H9 (cell line): ENCODE measurements at regions not wholly inside any gene's neighbourhood (a gene's known extent, or its start where the extent isn't known, plus 50 kb on each side); places are given as distances from the start of the nearest gene placed in this dataset.

Experiments used
- DNase-seq: peaks from one replicate; pipeline ENCODE4 v3.0.0-alpha.2; 2017
- H2AFZ ChIP-seq: one replicate; pipeline ENCODE4 v1.6.1; 2013; ENCODE audit warnings: mild to moderate bottlenecking, low read length, control low read depth, moderate library complexity
- H2AK5ac ChIP-seq: 2 replicates; pipeline ENCODE4 v1.6.1; 2013; ENCODE audit warnings: low read length, control low read depth, mixed read lengths; ENCODE audit not compliant: insufficient read length
- H2BK120ac ChIP-seq: one replicate; pipeline ENCODE4 v1.6.1; 2013; ENCODE audit warnings: low read depth, mild to moderate bottlenecking, low read length, control low read depth, inconsistent platforms; ENCODE audit not compliant: poor library complexity, severe bottlenecking
- H2BK12ac ChIP-seq: 2 replicates; pipeline ENCODE4 v1.6.1; 2013; ENCODE audit warnings: low read length, control low read depth, mixed read lengths, low read depth; ENCODE audit not compliant: insufficient read length
- H2BK15ac ChIP-seq: 2 replicates; pipeline ENCODE4 v1.6.1; 2013; ENCODE audit warnings: low read depth, low read length, control low read depth
- H2BK20ac ChIP-seq: one replicate; pipeline ENCODE4 v1.6.1; 2013; ENCODE audit warnings: low read depth, mild to moderate bottlenecking, low read length, control low read depth, inconsistent platforms; ENCODE audit not compliant: poor library complexity, severe bottlenecking
- H2BK5ac ChIP-seq: 2 replicates; pipeline ENCODE4 v1.6.1; 2013; ENCODE audit warnings: low read length, control low read depth, mixed read lengths; ENCODE audit not compliant: insufficient read length
- H3K14ac ChIP-seq: 2 replicates; pipeline ENCODE4 v1.6.1; 2013; ENCODE audit warnings: low read length, control low read depth; ENCODE audit not compliant: insufficient read depth
- H3K18ac ChIP-seq: 2 replicates; pipeline ENCODE4 v1.6.1; 2013; ENCODE audit warnings: low read depth, mild to moderate bottlenecking, mixed read lengths, low read length, control low read depth; ENCODE audit not compliant: insufficient read length
- H3K23ac ChIP-seq: 2 replicates; pipeline ENCODE4 v1.6.1; 2013; ENCODE audit warnings: low read length, control low read depth, mixed read lengths, low read depth; ENCODE audit not compliant: insufficient read length
- H3K23me2 ChIP-seq: 2 replicates; pipeline ENCODE4 v1.6.1; 2013; ENCODE audit warnings: low read depth, mild to moderate bottlenecking, mixed read lengths, low read length, control low read depth; ENCODE audit not compliant: insufficient read length, poor library complexity, severe bottlenecking
- H3K27ac ChIP-seq: 2 replicates; pipeline ENCODE4 v1.5.1; 2013; ENCODE audit warnings: low read length, control low read depth, mixed read lengths, low read depth; ENCODE audit not compliant: insufficient read length
- H3K27me3 ChIP-seq: 2 replicates; pipeline ENCODE4 v1.6.1; 2013; ENCODE audit warnings: low read length, control low read depth, inconsistent platforms; ENCODE audit not compliant: insufficient read depth
- H3K4ac ChIP-seq: 2 replicates; pipeline ENCODE4 v1.6.1; 2013; ENCODE audit warnings: low read depth, mild to moderate bottlenecking, control low read depth, inconsistent platforms, low read length, moderate library complexity
- H3K4me1 ChIP-seq: 2 replicates; pipeline ENCODE4 v1.6.1; 2013; ENCODE audit warnings: low read length, control low read depth, inconsistent platforms; ENCODE audit not compliant: insufficient read depth
- H3K4me2 ChIP-seq: 2 replicates; pipeline ENCODE4 v1.6.1; 2013; ENCODE audit warnings: low read length, control low read depth, mixed read lengths; ENCODE audit not compliant: insufficient read length, insufficient read depth
- H3K56ac ChIP-seq: 2 replicates; pipeline ENCODE4 v1.6.1; 2013; ENCODE audit warnings: low read depth, mild to moderate bottlenecking, mixed read lengths, low read length, control low read depth; ENCODE audit not compliant: insufficient read length
- H3K79me1 ChIP-seq: 2 replicates; pipeline ENCODE4 v1.6.1; 2013; ENCODE audit warnings: low read depth, mild to moderate bottlenecking, moderate library complexity, low read length, control low read depth, inconsistent platforms; ENCODE audit not compliant: insufficient read depth, poor library complexity, severe bottlenecking
- H3K79me2 ChIP-seq: 2 replicates; pipeline ENCODE4 v1.6.1; 2013; ENCODE audit warnings: low read length, control low read depth, inconsistent platforms; ENCODE audit not compliant: insufficient read depth
- H3K9ac ChIP-seq: 2 replicates; pipeline ENCODE4 v1.6.1; 2013; ENCODE audit warnings: low read length, control low read depth, mixed read lengths; ENCODE audit not compliant: insufficient read length; ENCODE audit errors: extremely low read depth
- H3K9me3 ChIP-seq: one replicate; pipeline ENCODE4 v1.6.1; 2013; ENCODE audit warnings: low read depth, low read length, inconsistent platforms; ENCODE audit not compliant: control insufficient read depth
- H3T11ph ChIP-seq: one replicate; pipeline ENCODE4 v1.6.1; 2013; ENCODE audit warnings: mild to moderate bottlenecking, low read length, control low read depth, inconsistent platforms
- H4K20me1 ChIP-seq: one replicate; pipeline ENCODE4 v1.6.1; 2013; ENCODE audit not compliant: control insufficient read depth, insufficient read length, insufficient read depth
- H4K5ac ChIP-seq: 2 replicates; pipeline ENCODE4 v1.6.1; 2013; ENCODE audit warnings: low read depth, mild to moderate bottlenecking, mixed read lengths, low read length, control low read depth; ENCODE audit not compliant: insufficient read length
- H4K8ac ChIP-seq: replicated peaks from 2 replicates; pipeline ENCODE4 v1.6.1; 2013; ENCODE audit warnings: low read length, control low read depth, mixed read lengths, low read depth; ENCODE audit not compliant: insufficient read length
- H4K91ac ChIP-seq: 2 replicates; pipeline ENCODE4 v1.6.1; 2013; ENCODE audit warnings: low read depth, mild to moderate bottlenecking, moderate library complexity, mixed read lengths, low read length, control low read depth; ENCODE audit not compliant: insufficient read length
- H3K27ac Mint-ChIP-seq, 3 experiments: 2 replicates in 2 of 3; 3 replicates in 1 of 3; pipeline ENCODE4 v1.8.0; 2020 to 2021; ENCODE audit warnings: mixed read lengths in 3 of 3, mild to moderate bottlenecking in 1 of 3, moderate library complexity in 1 of 3
- H3K27me3 Mint-ChIP-seq: 2 replicates; pipeline ENCODE4 v1.8.0; 2021; ENCODE audit warnings: low read depth, mild to moderate bottlenecking, moderate library complexity, mixed read lengths
- H3K36me3 Mint-ChIP-seq, 3 experiments: 2 replicates in 2 of 3; 3 replicates in 1 of 3; pipeline ENCODE4 v1.8.0; 2020 to 2021; ENCODE audit warnings: low read depth in 3 of 3, mixed read lengths in 3 of 3; ENCODE audit not compliant: insufficient read depth in 1 of 3
- H3K4me1 Mint-ChIP-seq, 2 experiments: 2 replicates each; pipeline ENCODE4 v1.8.0; 2020; ENCODE audit warnings: mixed read lengths in 2 of 2
- H3K4me3 Mint-ChIP-seq, 2 experiments: 2 replicates in 1 of 2; 3 replicates in 1 of 2; pipeline ENCODE4 v1.8.0; 2020 to 2021; ENCODE audit warnings: mild to moderate bottlenecking in 2 of 2, mixed read lengths in 2 of 2, moderate library complexity in 1 of 2
- H3K9me3 Mint-ChIP-seq, 2 experiments: 2 replicates in 1 of 2; 3 replicates in 1 of 2; pipeline ENCODE4 v1.8.0; 2020; ENCODE audit warnings: mild to moderate bottlenecking in 2 of 2, mixed read lengths in 2 of 2, moderate library complexity in 1 of 2
- WGBS: extraction: QIAGEN DNeasy Blood & Tissue Kit; methylation state at CpG from one replicate; pipeline ENCODE4 v1.1.7; 2013; ENCODE audit warnings: missing lambda C conversion rate, low lambda C conversion rate, mixed read lengths; ENCODE audit not compliant: insufficient read length; ENCODE audit errors: extremely low coverage; 5-methylcytosine and 5-hydroxymethylcytosine counted together
- TF ChIP-seq, protein P1 (sequence below): fragments of 200-600 bp; sonication (generic); conservative IDR thresholded peaks from 3 replicates; pipeline ENCODE4 v1.8.0; 2021; ENCODE audit warnings: antibody characterized with exemption, mild to moderate bottlenecking

DNA sequence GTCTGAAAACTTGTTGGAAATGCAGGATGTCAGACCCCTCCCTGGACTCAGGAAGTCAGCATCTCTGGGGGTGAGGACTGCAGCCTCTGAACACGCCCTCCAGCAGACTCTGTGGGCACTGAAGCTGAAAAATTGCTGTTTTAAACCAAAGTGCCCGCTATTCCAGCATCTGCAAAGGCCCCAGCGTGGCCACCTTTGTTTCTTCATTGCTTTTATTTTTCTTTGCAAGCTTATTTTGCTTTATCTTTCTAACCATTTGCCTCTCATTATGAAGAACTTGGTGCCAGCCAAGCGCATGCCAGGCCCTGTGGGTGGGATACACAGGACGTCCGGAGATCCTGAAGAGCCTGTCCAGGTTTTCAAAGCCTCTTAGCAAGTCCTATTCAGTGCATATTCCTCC lies 203.9 kb upstream of the CST7 start:
- no peaks in the 10 kb centered on the region for H3K79me1 ChIP-seq
- H2AK5ac ChIP-seq: no peak overlapping the region
- Mint-ChIP-seq H3K4me3 (no peak overlapping the region), H3K4me1 (peaks cover 30 to 36% of the 10 kb centered on the region in 2 experiments), H3K27ac (no peak overlapping the region), H3K27me3 (peaks cover 2% of the 10 kb centered on the region), H3K36me3 (no peaks in the 10 kb centered on the region), H3K9me3 (no peaks in the 10 kb centered on the region)
- no peak overlapping the region for H2BK12ac ChIP-seq
- H3K4me1 ChIP-seq: 0 out of 2 replicates have a peak, but pooled peaks cover 8% of the 10 kb centered on the region
- H2BK15ac ChIP-seq: no peak overlapping the region
- H3K27ac ChIP-seq: no peak overlapping the region
- H3K18ac ChIP-seq: no peak overlapping the region
- no peak overlapping the region for H3T11ph ChIP-seq
- peak; percentile 8 for DNase-seq
- no peaks in the 10 kb centered on the region for H3K23me2 ChIP-seq
- H4K91ac ChIP-seq: no peak overlapping the region
- H3K14ac ChIP-seq: no peak overlapping the region
- H2AFZ ChIP-seq: no peak overlapping the region
- no peak overlapping the region for H2BK20ac ChIP-seq
- no peaks in the 10 kb centered on the region for H3K27me3 ChIP-seq
- H3K4me2 ChIP-seq: no peak overlapping the region
- H4K8ac ChIP-seq: no peak overlapping the region
- H2BK120ac ChIP-seq: no peak overlapping the region
- TF ChIP-seq, protein P1, sequence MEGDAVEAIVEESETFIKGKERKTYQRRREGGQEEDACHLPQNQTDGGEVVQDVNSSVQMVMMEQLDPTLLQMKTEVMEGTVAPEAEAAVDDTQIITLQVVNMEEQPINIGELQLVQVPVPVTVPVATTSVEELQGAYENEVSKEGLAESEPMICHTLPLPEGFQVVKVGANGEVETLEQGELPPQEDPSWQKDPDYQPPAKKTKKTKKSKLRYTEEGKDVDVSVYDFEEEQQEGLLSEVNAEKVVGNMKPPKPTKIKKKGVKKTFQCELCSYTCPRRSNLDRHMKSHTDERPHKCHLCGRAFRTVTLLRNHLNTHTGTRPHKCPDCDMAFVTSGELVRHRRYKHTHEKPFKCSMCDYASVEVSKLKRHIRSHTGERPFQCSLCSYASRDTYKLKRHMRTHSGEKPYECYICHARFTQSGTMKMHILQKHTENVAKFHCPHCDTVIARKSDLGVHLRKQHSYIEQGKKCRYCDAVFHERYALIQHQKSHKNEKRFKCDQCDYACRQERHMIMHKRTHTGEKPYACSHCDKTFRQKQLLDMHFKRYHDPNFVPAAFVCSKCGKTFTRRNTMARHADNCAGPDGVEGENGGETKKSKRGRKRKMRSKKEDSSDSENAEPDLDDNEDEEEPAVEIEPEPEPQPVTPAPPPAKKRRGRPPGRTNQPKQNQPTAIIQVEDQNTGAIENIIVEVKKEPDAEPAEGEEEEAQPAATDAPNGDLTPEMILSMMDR: no peak
- H4K5ac ChIP-seq: no peak overlapping the region
- H3K9ac ChIP-seq: no peak overlapping the region
- no peaks in the 10 kb centered on the region for H3K79me2 ChIP-seq
- no peak overlapping the region for H3K4ac ChIP-seq
- no peaks in the 10 kb centered on the region for H3K9me3 ChIP-seq
- no CpG with 5 or more reads among the region's 6 CpGs for WGBS
- no peak overlapping the region for H3K56ac ChIP-seq
- no peak overlapping the region for H3K23ac ChIP-seq
- H2BK5ac ChIP-seq: no peak overlapping the region
- H4K20me1 ChIP-seq: no peaks in the 10 kb centered on the region
